Fibroblast of lung (primary cell): ENCODE measurements at regions not wholly inside any gene's neighbourhood (a gene's known extent, or its start where the extent isn't known, plus 50 kb on each side); places are given as distances from the start of the nearest gene placed in this dataset.

Experiments
- EZH2 ChIP-seq: IDR thresholded peaks from 2 replicates; pipeline ENCODE4 v1.5.1; 2012; ENCODE audit warnings: low read length, control low read depth, mild to moderate bottlenecking; ENCODE audit errors: missing control alignments
- TF ChIP-seq, protein P1 (sequence below), 2 donors: IDR thresholded peaks in 1 of 2; conservative IDR thresholded peaks in 1 of 2; 1 replicate in 1 of 2; 2 replicates in 1 of 2; pipeline ENCODE4 v1.5.1; 2011 to 2012; ENCODE audit warnings: low read length in 2 of 2, control low read depth in 1 of 2, inconsistent platforms in 1 of 2, low read depth in 1 of 2, mild to moderate bottlenecking in 1 of 2

DNA sequence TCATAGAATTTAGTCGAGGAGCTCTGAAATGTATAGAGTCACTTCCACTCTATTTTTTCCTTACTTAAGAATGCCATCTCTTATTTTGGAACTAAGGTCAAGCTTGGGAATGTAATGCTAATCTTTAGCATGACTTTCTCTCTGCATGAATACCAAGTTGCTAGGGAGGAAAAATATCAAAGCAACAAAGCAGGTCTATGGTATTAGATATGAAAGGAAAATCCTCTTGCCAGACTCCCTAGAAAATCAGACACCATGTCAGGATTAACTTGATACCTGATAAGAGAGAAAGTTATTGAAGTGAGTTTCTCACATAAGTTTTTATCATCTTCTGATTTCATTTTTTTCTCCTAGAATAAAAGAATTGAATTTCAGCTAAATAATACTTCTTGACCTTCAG is 341.7 kb upstream of the ZNF804A start:
- TF ChIP-seq, protein P1, sequence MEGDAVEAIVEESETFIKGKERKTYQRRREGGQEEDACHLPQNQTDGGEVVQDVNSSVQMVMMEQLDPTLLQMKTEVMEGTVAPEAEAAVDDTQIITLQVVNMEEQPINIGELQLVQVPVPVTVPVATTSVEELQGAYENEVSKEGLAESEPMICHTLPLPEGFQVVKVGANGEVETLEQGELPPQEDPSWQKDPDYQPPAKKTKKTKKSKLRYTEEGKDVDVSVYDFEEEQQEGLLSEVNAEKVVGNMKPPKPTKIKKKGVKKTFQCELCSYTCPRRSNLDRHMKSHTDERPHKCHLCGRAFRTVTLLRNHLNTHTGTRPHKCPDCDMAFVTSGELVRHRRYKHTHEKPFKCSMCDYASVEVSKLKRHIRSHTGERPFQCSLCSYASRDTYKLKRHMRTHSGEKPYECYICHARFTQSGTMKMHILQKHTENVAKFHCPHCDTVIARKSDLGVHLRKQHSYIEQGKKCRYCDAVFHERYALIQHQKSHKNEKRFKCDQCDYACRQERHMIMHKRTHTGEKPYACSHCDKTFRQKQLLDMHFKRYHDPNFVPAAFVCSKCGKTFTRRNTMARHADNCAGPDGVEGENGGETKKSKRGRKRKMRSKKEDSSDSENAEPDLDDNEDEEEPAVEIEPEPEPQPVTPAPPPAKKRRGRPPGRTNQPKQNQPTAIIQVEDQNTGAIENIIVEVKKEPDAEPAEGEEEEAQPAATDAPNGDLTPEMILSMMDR (conservative IDR thresholded peaks at IDR 0.05 in 1 of 2, IDR thresholded peaks at IDR 0.05 in 1 of 2; ENCODE audit: low read depth in 1 of 2, low read length in 2 of 2), result no peak
- TF ChIP-seq EZH2, result no peak
